Common myeloid progenitor, CD34-positive (primary cell): ENCODE measurements at regions not wholly inside any gene's neighbourhood (a gene's known extent, or its start where the extent isn't known, plus 50 kb on each side); places are given as distances from the start of the nearest gene placed in this dataset.

Experiments used
- CTCF ChIA-PET: fragments of 350-600 bp; sonication (Branson Sonifier 250); formaldehyde crosslinking; loops from one replicate; lab custom pipeline; 2021; ENCODE audit warnings: antibody characterized with exemption; lab: Charles Lee
- POLR2A ChIA-PET: fragments of 350-600 bp; sonication (Branson Sonifier 250); formaldehyde crosslinking; loops from one replicate; lab custom pipeline; 2021; ENCODE audit warnings: antibody characterized with exemption; lab: Charles Lee
- DNase-seq, 3 donors: peaks; one replicate each; pipeline versions ENCODE4 v3.0.0 to v3.0.0-alpha.2; 2013
- H3K27ac ChIP-seq, 2 experiments: 1 replicate in 1 of 2; 2 replicates in 1 of 2; pipeline ENCODE4 v1.7.0; 2013; ENCODE audit warnings: inconsistent platforms in 2 of 2, low read length in 2 of 2, mild to moderate bottlenecking in 2 of 2, low read depth in 1 of 2, moderate library complexity in 1 of 2; ENCODE audit not compliant: severe bottlenecking in 2 of 2, insufficient read depth in 1 of 2, poor library complexity in 1 of 2
- H3K27me3 ChIP-seq, 5 experiments: replicated peaks in 2 of 5; 1 replicate in 3 of 5; 2 replicates in 2 of 5; pipeline versions ENCODE4 v1.6.1 to v1.7.0; 2013; ENCODE audit warnings: low read length in 4 of 5, mild to moderate bottlenecking in 2 of 5, moderate library complexity in 2 of 5, inconsistent platforms in 1 of 5; ENCODE audit not compliant: insufficient read depth in 5 of 5, control insufficient read depth in 4 of 5
- H3K36me3 ChIP-seq, 4 experiments: 1 replicate in 2 of 4; 2 replicates in 2 of 4; pipeline versions ENCODE4 v1.6.1 to v1.7.0; 2013; ENCODE audit warnings: low read length in 3 of 4, control low read depth in 1 of 4, mild to moderate bottlenecking in 1 of 4; ENCODE audit not compliant: control insufficient read depth in 4 of 4, insufficient read depth in 4 of 4
- H3K4me1 ChIP-seq, 4 experiments: 1 replicate in 3 of 4; 2 replicates in 1 of 4; pipeline versions ENCODE4 v1.6.1 to v1.7.1; 2013; ENCODE audit warnings: low read length in 3 of 4, mild to moderate bottlenecking in 3 of 4, control low read depth in 1 of 4, inconsistent platforms in 1 of 4, moderate library complexity in 1 of 4; ENCODE audit not compliant: control insufficient read depth in 4 of 4, insufficient read depth in 4 of 4; ENCODE audit errors: control extremely low read depth in 1 of 4
- H3K4me3 ChIP-seq, 7 experiments: 1 replicate in 4 of 7; 2 replicates in 3 of 7; pipeline versions ENCODE4 v1.5.1 to v1.7.0; 2013; ENCODE audit warnings: mild to moderate bottlenecking in 7 of 7, low read length in 6 of 7, moderate library complexity in 6 of 7, inconsistent platforms in 2 of 7, low read depth in 2 of 7, control low read depth in 1 of 7; ENCODE audit not compliant: insufficient read depth in 4 of 7, control insufficient read depth in 1 of 7; ENCODE audit errors: extremely low read depth in 1 of 7
- H3K9me3 ChIP-seq, 5 experiments: 1 replicate in 4 of 5; 2 replicates in 1 of 5; pipeline versions ENCODE4 v1.6.1 to v1.7.1; 2013; ENCODE audit warnings: low read length in 4 of 5, mild to moderate bottlenecking in 2 of 5, inconsistent platforms in 1 of 5, low read depth in 1 of 5, moderate library complexity in 1 of 5; ENCODE audit not compliant: control insufficient read depth in 4 of 5, insufficient read depth in 2 of 5; ENCODE audit errors: control extremely low read depth in 1 of 5
- WGBS: methylation state at CpG from one replicate; pipeline ENCODE4 v1.1.5; 2013; ENCODE audit not compliant: insufficient coverage; 5-methylcytosine and 5-hydroxymethylcytosine counted together

DNA sequence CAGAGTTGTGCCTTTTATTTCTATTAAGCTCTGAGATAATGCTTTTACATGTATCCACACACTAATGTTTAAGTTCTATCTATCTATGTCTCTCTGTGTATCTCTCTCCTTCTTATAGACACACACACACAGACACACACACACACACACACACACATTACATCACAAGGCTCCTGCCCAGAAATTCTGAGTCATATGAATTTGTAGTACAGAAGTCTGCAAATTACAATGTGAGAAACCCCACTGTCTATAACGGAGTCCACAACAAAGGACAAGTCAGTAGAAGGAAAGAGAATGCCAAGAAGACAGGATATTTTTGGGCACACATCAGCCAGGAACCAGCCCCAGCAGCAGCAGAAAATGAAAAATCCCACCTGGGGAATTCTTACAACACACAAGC is 142.4 kb downstream of the EN1 start:
- WGBS, result 67% methylated on average over 1 of the region's 1 CpG
- no peaks in the 10 kb centered on the region for H3K4me1 ChIP-seq
- ChIA-PET POLR2A (no interaction called here), CTCF (no interaction called here)
- H3K27ac ChIP-seq, result no peak overlapping the region
- H3K4me3 ChIP-seq, result no peak overlapping the region
- H3K36me3 ChIP-seq, result no peaks in the 10 kb centered on the region
- DNase-seq, result no peak
- H3K27me3 ChIP-seq, result no peaks in the 10 kb centered on the region
- no peaks in the 10 kb centered on the region for H3K9me3 ChIP-seq

GRCh38 chr2:118699447-118700175 is 147.8 kb downstream of the EN1 start:
- 45% methylated on average over 7 of the region's 13 CpGs for WGBS
- Histone ChIP-seq H3K4me3 (no peak overlapping the region), H3K27me3 (no peaks in the 10 kb centered on the region), H3K27ac (no peak overlapping the region), H3K36me3 (no peaks in the 10 kb centered on the region), H3K9me3 (no peaks in the 10 kb centered on the region), H3K4me1 (no peaks in the 10 kb centered on the region)
- CTCF ChIA-PET, result no interaction called here
- POLR2A ChIA-PET, result no interaction called here
- DNase-seq, result no peak

DNA sequence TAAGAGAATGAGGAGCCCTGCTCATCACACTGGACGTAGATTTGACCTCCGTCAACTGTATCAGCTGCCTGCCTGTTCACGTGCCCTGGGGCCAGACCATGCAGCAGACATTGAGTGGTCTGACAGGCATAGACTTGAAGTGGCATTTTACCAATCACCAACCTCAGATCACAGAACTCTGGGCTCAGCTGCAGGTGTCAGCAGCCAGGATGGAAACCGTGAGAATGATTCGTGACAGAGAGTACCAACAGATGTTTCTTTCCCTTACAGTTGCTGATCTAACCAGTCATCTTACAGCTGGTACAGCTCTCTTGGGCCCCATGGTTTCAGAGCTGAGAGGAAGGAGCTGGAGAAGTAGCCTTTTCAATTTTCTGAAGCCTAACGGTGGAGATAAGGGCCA is 148.9 kb downstream of the EN1 start:
- ChIA-PET POLR2A (no interaction called here), CTCF (no interaction called here)
- Histone ChIP-seq H3K27me3 (no peaks in the 10 kb centered on the region), H3K9me3 (no peaks in the 10 kb centered on the region), H3K4me3 (no peak overlapping the region), H3K4me1 (no peaks in the 10 kb centered on the region), H3K36me3 (no peaks in the 10 kb centered on the region), H3K27ac (no peak overlapping the region)
- WGBS, result 97% methylated on average over 3 of the region's 6 CpGs
- DNase-seq, result no peak

- Histone ChIP-seq H3K4me1 (no peaks in the 10 kb centered on the region), H3K4me3 (no peak overlapping the region), H3K9me3 (no peaks in the 10 kb centered on the region), H3K27ac (no peak overlapping the region), H3K27me3 (no peaks in the 10 kb centered on the region), H3K36me3 (no peaks in the 10 kb centered on the region)
- ChIA-PET CTCF (no interaction called here), POLR2A (no interaction called here)
- DNase-seq, result no peak
These were observed 149.7 kb downstream of the EN1 start for GRCh38 chr2:118697781-118698180.

GRCh38 chr2:118696786-118697465 is 150.5 kb downstream of the EN1 start:
- Histone ChIP-seq H3K4me1 (no peaks in the 10 kb centered on the region), H3K27me3 (no peaks in the 10 kb centered on the region), H3K4me3 (no peak overlapping the region), H3K27ac (no peak overlapping the region), H3K36me3 (no peaks in the 10 kb centered on the region), H3K9me3 (no peaks in the 10 kb centered on the region)
- no peak for DNase-seq
- ChIA-PET CTCF (no interaction called here), POLR2A (no interaction called here)
- 45% methylated on average over 6 of the region's 6 CpGs for WGBS

DNA sequence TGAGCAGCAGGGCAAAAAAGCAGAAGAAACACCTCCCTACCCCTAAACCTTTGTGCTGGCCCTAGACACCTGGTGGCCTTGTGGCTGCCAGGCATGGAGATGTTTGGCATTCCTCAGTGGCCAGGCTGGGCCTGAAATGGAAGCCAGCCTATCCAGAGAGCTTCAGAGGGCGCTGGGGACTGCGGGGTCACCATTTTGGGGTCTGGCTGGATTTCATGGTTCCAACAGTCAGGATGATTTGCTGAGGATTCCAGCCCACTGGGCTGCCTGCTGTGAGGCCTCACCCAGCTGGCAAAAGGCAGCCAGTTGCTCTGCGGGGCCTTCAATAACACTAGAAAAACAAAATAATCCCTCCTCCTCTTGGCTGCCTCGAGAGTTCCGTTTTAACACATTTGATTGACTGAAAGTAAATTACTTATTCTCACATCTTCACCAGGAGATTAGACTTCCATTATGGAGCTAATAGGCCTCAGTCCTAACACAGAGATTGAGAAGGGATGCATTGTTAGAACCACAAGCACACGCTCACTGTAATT is 154.1 kb downstream of the EN1 start:
- 90% methylated on average over 5 of the region's 6 CpGs for WGBS
- no peaks in the 10 kb centered on the region for H3K27me3 ChIP-seq
- H3K4me1 ChIP-seq, result no peaks in the 10 kb centered on the region
- H3K4me3 ChIP-seq, result no peak overlapping the region
- no peaks in the 10 kb centered on the region for H3K9me3 ChIP-seq
- H3K36me3 ChIP-seq, result no peaks in the 10 kb centered on the region
- POLR2A ChIA-PET, result no interaction called here
- CTCF ChIA-PET, result no interaction called here
- no peak overlapping the region for H3K27ac ChIP-seq
- no peak for DNase-seq

DNA sequence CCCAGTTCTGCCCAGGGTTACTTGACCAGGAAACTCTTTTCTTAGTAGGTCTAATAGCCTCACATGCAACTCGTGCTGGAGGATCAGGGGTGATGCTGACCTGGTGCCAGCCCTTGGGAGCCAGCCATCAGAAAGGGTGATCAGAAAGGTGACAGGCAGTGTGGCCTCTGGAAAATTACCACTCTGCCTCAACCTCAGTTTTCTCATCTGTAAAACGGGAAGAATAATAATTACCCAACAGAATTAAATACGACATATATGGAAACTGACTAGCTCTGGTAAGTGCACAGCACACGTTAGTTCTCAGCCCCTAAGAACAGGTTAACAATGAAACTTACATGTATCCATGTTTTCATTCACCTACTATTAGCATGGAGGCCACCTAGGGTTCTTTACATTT is 157.6 kb downstream of the EN1 start:
- CTCF ChIA-PET, result no interaction called here
- H3K4me3 ChIP-seq, result no peak overlapping the region
- no peak overlapping the region for H3K27ac ChIP-seq
- H3K9me3 ChIP-seq, result no peaks in the 10 kb centered on the region
- no peaks in the 10 kb centered on the region for H3K36me3 ChIP-seq
- POLR2A ChIA-PET, result interaction anchor here (0.7 kb wide), 1 partner anchor 69 kb away, joined by 4 read pairs; no protein-coding TSS in a partner anchor
- no peaks in the 10 kb centered on the region for H3K27me3 ChIP-seq
- no peak for DNase-seq
- no peaks in the 10 kb centered on the region for H3K4me1 ChIP-seq
- 100% methylated on average over 3 of the region's 4 CpGs for WGBS
